CD4-positive, alpha-beta T cell (primary cell): ENCODE measurements at regions not wholly inside any gene's neighbourhood (a gene's known extent, or its start where the extent isn't known, plus 50 kb on each side); places are given as distances from the start of the nearest gene placed in this dataset.

Experiments used
- ATAC-seq: fragments of 200-7000 bp; cut with Tn5 transposase; one replicate; pipeline ENCODE4 v1.10.0; 2022; ENCODE audit warnings: mild to moderate bottlenecking; ENCODE audit not compliant: poor library complexity
- CTCF ChIA-PET: fragments of 350-600 bp; sonication (Branson Sonifier 250); formaldehyde crosslinking; loops from one replicate; lab custom pipeline; 2021; ENCODE audit warnings: antibody characterized with exemption, inconsistent platforms; lab: Charles Lee
- POLR2A ChIA-PET: fragments of 350-600 bp; sonication (Branson Sonifier 250); formaldehyde crosslinking; loops from one replicate; lab custom pipeline; 2021; ENCODE audit warnings: antibody characterized with exemption, inconsistent platforms; lab: Charles Lee
- DNase-seq, 14 experiments: peaks; one replicate each; pipeline ENCODE4 v3.0.0-alpha.2; 2013 to 2020; ENCODE audit warnings: mixed read lengths in 2 of 14
- H3K27ac ChIP-seq, 2 donors: one replicate each; pipeline versions ENCODE4 v1.5.1 to v1.7.0; 2013; ENCODE audit warnings: low read length in 2 of 2, low read depth in 1 of 2, mild to moderate bottlenecking in 1 of 2
- H3K27me3 ChIP-seq, 2 experiments: 1 replicate in 1 of 2; 2 replicates in 1 of 2; pipeline versions ENCODE4 v1.6.1 to v1.7.0; 2013; ENCODE audit warnings: low read length in 2 of 2, control low read depth in 1 of 2, mild to moderate bottlenecking in 1 of 2, moderate library complexity in 1 of 2; ENCODE audit not compliant: insufficient read depth in 2 of 2, control insufficient read depth in 1 of 2
- H3K36me3 ChIP-seq: one replicate; pipeline ENCODE4 v1.6.1; 2013; ENCODE audit warnings: low read length, control low read depth; ENCODE audit not compliant: insufficient read depth
- H3K4me1 ChIP-seq: one replicate; pipeline ENCODE4 v1.6.1; 2013; ENCODE audit warnings: low read length, control low read depth; ENCODE audit not compliant: insufficient read depth
- H3K4me3 ChIP-seq: one replicate; pipeline ENCODE4 v1.5.1; 2013; ENCODE audit warnings: mild to moderate bottlenecking, low read length, moderate library complexity
- H3K9me3 ChIP-seq, 2 experiments: 1 replicate in 1 of 2; 2 replicates in 1 of 2; pipeline versions ENCODE4 v1.6.1 to v1.7.0; 2013; ENCODE audit warnings: low read length in 2 of 2, mild to moderate bottlenecking in 2 of 2, control low read depth in 1 of 2, moderate library complexity in 1 of 2; ENCODE audit not compliant: control insufficient read depth in 1 of 2, insufficient read depth in 1 of 2
- H3K27ac Mint-ChIP-seq: one replicate; pipeline ENCODE4 v1.8.0; 2020; ENCODE audit warnings: mixed read lengths
- H3K27me3 Mint-ChIP-seq: one replicate; pipeline ENCODE4 v1.8.0; 2021; ENCODE audit warnings: mixed read lengths
- H3K36me3 Mint-ChIP-seq: one replicate; pipeline ENCODE4 v1.8.0; 2021; ENCODE audit warnings: low read depth, mixed read lengths
- H3K4me1 Mint-ChIP-seq: one replicate; pipeline ENCODE4 v1.8.0; 2021; ENCODE audit warnings: low read depth, mixed read lengths
- H3K4me3 Mint-ChIP-seq: one replicate; pipeline ENCODE4 v1.8.0; 2020; ENCODE audit warnings: mild to moderate bottlenecking, mixed read lengths
- H3K9me3 Mint-ChIP-seq: one replicate; pipeline ENCODE4 v1.8.0; 2020; ENCODE audit warnings: mixed read lengths
- intact Hi-C, 2 experiments: fragments of 100-400 bp; cut with DNase I in 1 of 2; cut with micrococcal nuclease in 1 of 2; formaldehyde crosslinking; loops; one replicate each; pipeline versions ENCODE4 v1.15.1 to v1.9.0; 2023 to 2025; cut with DNase I, micrococcal nuclease
- TF ChIP-seq, protein P1 (sequence below): fragments of 200-600 bp; IDR thresholded peaks from one replicate; pipeline ENCODE4 v1.8.0; 2022; ENCODE audit warnings: antibody characterized with exemption, mild to moderate bottlenecking

DNA sequence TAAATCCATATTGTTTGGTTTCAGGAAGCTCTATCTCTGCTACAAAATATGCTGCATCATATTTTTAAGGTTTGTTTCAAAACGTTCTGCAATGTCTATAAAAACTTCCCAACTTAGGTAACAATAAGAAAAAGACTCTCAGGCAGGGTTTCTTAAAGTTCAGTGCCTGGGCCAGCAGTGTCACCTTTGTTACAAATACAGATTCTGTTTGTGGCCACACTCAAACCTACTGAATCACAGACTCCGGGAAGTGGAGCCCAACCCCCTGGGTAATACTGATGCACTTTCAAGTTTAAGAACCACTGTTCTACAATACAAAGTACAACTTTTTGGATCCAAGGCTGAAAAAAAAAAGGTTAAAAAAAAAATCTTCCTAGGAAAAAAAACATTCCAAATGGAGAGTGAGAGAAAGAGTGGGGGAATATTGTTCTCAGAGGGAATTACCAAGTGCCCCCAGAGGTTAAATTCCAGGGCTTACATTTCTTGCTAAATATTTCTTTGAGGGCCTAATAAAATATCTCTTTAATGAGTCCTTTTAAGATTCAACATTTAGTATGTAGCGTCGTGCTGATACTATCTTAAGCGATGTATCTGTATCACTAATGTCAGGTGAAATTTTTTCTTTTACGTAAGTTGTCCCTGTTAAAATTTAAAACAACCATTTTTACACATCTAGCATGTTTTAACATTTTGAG, 476.7 kb downstream of the TXNL1 start:
- no peak overlapping the region for H3K27ac ChIP-seq
- no peak overlapping the region for H3K4me3 Mint-ChIP-seq
- H3K27me3 Mint-ChIP-seq, result no peaks in the 10 kb centered on the region
- no peaks in the 10 kb centered on the region for H3K36me3 Mint-ChIP-seq
- no peaks in the 10 kb centered on the region for H3K9me3 Mint-ChIP-seq
- H3K27ac Mint-ChIP-seq, result no peak overlapping the region
- H3K9me3 ChIP-seq, result no peaks in the 10 kb centered on the region
- no peaks in the 10 kb centered on the region for H3K36me3 ChIP-seq
- ChIA-PET CTCF (no interaction called here), POLR2A (no interaction called here)
- no peak overlapping the region for H3K4me3 ChIP-seq
- no peak for DNase-seq
- no peaks in the 10 kb centered on the region for H3K4me1 Mint-ChIP-seq
- no peak for ATAC-seq
- H3K4me1 ChIP-seq, result no peaks in the 10 kb centered on the region
- H3K27me3 ChIP-seq, result no peaks in the 10 kb centered on the region
- TF ChIP-seq, protein P1, sequence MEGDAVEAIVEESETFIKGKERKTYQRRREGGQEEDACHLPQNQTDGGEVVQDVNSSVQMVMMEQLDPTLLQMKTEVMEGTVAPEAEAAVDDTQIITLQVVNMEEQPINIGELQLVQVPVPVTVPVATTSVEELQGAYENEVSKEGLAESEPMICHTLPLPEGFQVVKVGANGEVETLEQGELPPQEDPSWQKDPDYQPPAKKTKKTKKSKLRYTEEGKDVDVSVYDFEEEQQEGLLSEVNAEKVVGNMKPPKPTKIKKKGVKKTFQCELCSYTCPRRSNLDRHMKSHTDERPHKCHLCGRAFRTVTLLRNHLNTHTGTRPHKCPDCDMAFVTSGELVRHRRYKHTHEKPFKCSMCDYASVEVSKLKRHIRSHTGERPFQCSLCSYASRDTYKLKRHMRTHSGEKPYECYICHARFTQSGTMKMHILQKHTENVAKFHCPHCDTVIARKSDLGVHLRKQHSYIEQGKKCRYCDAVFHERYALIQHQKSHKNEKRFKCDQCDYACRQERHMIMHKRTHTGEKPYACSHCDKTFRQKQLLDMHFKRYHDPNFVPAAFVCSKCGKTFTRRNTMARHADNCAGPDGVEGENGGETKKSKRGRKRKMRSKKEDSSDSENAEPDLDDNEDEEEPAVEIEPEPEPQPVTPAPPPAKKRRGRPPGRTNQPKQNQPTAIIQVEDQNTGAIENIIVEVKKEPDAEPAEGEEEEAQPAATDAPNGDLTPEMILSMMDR, result no peak
- intact Hi-C loops, result no loop called here

DNA sequence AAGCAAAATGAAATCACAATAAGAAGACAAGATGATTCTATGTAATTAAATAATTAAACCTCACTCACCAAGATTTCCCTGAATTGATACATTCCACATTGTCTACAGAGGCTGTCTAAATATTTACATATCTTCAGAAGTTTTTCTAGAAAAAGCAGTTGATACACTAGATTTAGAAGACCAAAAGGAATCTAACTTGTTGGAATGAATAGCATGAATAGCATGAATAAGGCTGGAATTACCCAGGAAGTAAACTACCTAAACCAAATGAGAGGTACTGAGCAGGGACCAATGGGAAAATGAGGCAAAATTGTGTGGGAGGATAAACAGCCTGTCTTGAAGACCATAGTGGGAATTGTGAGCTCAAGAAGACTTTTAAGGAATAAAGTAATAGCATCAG, 479.7 kb downstream of the TXNL1 start:
- Mint-ChIP-seq H3K27me3 (no peaks in the 10 kb centered on the region), H3K4me1 (no peaks in the 10 kb centered on the region), H3K36me3 (no peaks in the 10 kb centered on the region), H3K4me3 (no peak overlapping the region), H3K27ac (no peak overlapping the region), H3K9me3 (no peaks in the 10 kb centered on the region)
- Histone ChIP-seq H3K4me1 (no peaks in the 10 kb centered on the region), H3K36me3 (no peaks in the 10 kb centered on the region), H3K4me3 (no peak overlapping the region), H3K27me3 (no peaks in the 10 kb centered on the region), H3K27ac (no peak overlapping the region), H3K9me3 (no peaks in the 10 kb centered on the region)
- TF ChIP-seq, protein P1, result no peak
- no peak for ATAC-seq
- intact Hi-C loops, result no loop called here
- POLR2A ChIA-PET, result no interaction called here
- DNase-seq, result no peak
- CTCF ChIA-PET, result no interaction called here

DNA sequence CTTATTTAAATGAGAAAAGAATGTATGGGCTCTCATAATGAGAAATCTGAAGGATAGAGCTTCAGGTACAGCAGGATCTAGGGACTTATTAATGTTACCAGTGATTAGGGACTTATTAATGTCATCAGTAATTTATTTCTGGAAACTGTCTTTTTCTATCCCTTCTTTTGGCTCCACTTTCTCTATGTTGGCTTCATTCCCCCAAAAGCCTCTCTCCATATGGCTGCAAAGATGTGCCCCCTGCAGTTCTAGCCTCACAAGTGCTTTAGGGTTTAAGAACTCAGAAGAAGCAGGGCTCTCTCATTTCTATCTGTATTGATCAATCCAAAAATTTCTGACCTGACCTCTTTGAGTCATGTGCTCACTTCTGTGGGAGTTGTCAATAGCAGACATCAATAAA, 480.9 kb downstream of the TXNL1 start:
- no peak for ATAC-seq
- H3K4me3 Mint-ChIP-seq, result no peak overlapping the region
- H3K27ac Mint-ChIP-seq, result no peak overlapping the region
- TF ChIP-seq, protein P1, result no peak
- H3K36me3 Mint-ChIP-seq, result no peaks in the 10 kb centered on the region
- H3K9me3 Mint-ChIP-seq, result no peaks in the 10 kb centered on the region
- CTCF ChIA-PET, result no interaction called here
- intact Hi-C loops, result no loop called here
- H3K27me3 Mint-ChIP-seq, result no peaks in the 10 kb centered on the region
- H3K4me1 Mint-ChIP-seq, result no peaks in the 10 kb centered on the region
- POLR2A ChIA-PET, result no interaction called here
- no peak for DNase-seq
- Histone ChIP-seq H3K36me3 (no peaks in the 10 kb centered on the region), H3K9me3 (no peaks in the 10 kb centered on the region), H3K27ac (no peak overlapping the region), H3K4me3 (no peak overlapping the region), H3K4me1 (no peaks in the 10 kb centered on the region), H3K27me3 (no peaks in the 10 kb centered on the region)
